Colonic mucosa (tissue), 4 donors: ENCODE measurements at regions not wholly inside any gene's neighbourhood (a gene's known extent, or its start where the extent isn't known, plus 50 kb on each side); places are given as distances from the start of the nearest gene placed in this dataset.
"Not testable (repeated sequence)": the region's sequence is repeated elsewhere in the genome, so short reads cannot be mapped to it uniquely, and the experiment has no call there.

Source experiments
- DNase-seq: peaks from one replicate; pipeline ENCODE4 v3.0.0-alpha.2; 2020
- H3K27ac ChIP-seq: fragments of 200-600 bp; one replicate; pipeline ENCODE4 v1.8.0; 2021
- H3K27me3 ChIP-seq: fragments of 200-600 bp; one replicate; pipeline ENCODE4 v1.8.0; 2021
- H3K36me3 ChIP-seq: fragments of 200-600 bp; one replicate; pipeline ENCODE4 v1.8.0; 2021
- H3K4me1 ChIP-seq: fragments of 200-600 bp; one replicate; pipeline ENCODE4 v1.8.0; 2021; ENCODE audit warnings: mild to moderate bottlenecking
- H3K4me3 ChIP-seq: fragments of 200-600 bp; one replicate; pipeline ENCODE4 v1.8.0; 2021
- H3K9ac ChIP-seq, 2 donors: one replicate each; pipeline ENCODE4 v1.7.0; 2013; ENCODE audit warnings: control low read depth in 2 of 2, low read depth in 2 of 2, low read length in 2 of 2
- H3K9me3 ChIP-seq: fragments of 200-600 bp; one replicate; pipeline ENCODE4 v1.8.0; 2021
- intact Hi-C: fragments of 100-400 bp; cut with DNase I; formaldehyde crosslinking; loops from one replicate; pipeline ENCODE4 v1.14.1; 2022
- TF ChIP-seq, protein P1 (sequence below): fragments of 200-600 bp; IDR thresholded peaks from one replicate; pipeline ENCODE4 v1.8.0; 2022; ENCODE audit warnings: antibody characterized with exemption, mild to moderate bottlenecking
- donor health status: healthy.
- donor health status: DM: no; HTN: no; CAD: no.
- donor health status: DM: no; HTN: no; CAD: no.

DNA sequence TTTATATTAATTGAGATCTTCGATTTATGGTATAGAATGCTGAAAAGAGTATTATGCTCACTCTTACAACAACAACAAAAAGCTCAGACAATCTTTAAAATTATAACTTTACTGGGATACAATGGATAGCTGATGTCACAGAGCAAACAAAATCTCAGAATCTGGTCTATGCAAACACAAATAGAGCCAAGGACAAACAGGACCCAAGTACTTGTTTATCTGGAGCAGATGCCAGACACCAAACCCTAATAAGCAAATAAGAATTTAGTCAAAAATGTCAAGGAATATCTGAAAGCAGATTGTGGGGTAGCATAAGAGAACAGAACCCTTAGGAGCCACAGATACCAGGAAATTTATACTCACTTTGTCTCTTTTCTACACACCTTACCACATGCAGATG is 302.2 kb downstream of the CGGBP1 start:
- no peak for DNase-seq
- H3K4me3 ChIP-seq, result no peak overlapping the region
- intact Hi-C loops, result no loop called here

DNA sequence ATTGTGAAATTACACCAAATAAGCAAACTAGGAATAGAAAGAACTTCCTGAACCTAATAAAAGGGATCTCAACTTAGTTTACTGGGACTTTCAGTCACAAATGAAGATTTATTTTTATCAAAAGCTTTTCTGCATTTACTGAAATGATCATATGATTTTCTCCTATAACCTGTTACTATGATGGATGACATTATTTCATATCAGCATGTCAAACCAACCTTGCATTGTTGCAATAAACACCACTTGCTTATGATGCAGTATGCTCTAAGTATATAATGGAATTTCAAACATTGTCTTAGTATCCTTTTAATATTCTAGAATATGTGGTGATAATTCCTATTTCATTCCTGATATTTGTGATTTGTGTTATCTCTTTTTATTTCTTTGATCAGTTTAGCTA is 303.0 kb downstream of the CGGBP1 start:
- Histone ChIP-seq H3K9me3 (peaks cover 2% of the 10 kb centered on the region), H3K4me3 (no peak overlapping the region), H3K27ac (no peak overlapping the region), H3K9ac (no peak overlapping the region), H3K27me3 (no peaks in the 10 kb centered on the region), H3K36me3 (no peaks in the 10 kb centered on the region), H3K4me1 (no peaks in the 10 kb centered on the region)
- intact Hi-C loops, result no loop called here
- TF ChIP-seq, protein P1, sequence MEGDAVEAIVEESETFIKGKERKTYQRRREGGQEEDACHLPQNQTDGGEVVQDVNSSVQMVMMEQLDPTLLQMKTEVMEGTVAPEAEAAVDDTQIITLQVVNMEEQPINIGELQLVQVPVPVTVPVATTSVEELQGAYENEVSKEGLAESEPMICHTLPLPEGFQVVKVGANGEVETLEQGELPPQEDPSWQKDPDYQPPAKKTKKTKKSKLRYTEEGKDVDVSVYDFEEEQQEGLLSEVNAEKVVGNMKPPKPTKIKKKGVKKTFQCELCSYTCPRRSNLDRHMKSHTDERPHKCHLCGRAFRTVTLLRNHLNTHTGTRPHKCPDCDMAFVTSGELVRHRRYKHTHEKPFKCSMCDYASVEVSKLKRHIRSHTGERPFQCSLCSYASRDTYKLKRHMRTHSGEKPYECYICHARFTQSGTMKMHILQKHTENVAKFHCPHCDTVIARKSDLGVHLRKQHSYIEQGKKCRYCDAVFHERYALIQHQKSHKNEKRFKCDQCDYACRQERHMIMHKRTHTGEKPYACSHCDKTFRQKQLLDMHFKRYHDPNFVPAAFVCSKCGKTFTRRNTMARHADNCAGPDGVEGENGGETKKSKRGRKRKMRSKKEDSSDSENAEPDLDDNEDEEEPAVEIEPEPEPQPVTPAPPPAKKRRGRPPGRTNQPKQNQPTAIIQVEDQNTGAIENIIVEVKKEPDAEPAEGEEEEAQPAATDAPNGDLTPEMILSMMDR, result no peak
- DNase-seq, result no peak

More for the DNA sequence above, 302.2 kb downstream of the CGGBP1 start:
- H3K4me1 ChIP-seq, result no peaks in the 10 kb centered on the region
- no peak overlapping the region for H3K27ac ChIP-seq
- no peaks in the 10 kb centered on the region for H3K36me3 ChIP-seq
- TF ChIP-seq, protein P1, result no peak
- H3K9ac ChIP-seq, result no peak overlapping the region
- H3K9me3 ChIP-seq, result peaks cover 2% of the 10 kb centered on the region
- no peaks in the 10 kb centered on the region for H3K27me3 ChIP-seq

DNA sequence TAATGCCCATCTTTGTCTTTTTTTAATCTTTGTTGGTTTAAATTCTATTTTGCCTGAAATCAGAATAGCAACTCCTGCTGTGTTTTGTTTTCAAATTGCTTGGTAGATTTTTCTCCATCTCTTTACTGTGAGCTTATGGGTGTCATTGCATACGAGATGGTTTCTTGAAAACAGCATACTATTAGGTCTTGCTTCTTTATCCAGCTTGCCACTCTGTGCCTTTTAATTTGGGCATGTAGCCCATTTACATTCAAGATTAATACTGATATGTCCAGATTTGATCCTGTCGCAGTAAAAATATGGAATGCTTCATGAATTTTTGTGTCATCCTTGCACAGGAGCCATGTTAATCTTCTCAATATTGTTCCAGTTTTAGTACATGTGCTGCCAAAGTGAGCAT is 316.6 kb downstream of the CGGBP1 start:
- no peaks in the 10 kb centered on the region for H3K4me1 ChIP-seq
- TF ChIP-seq, protein P1, result no peak
- H3K4me3 ChIP-seq, result no peak overlapping the region
- DNase-seq, result no peak
- no peaks in the 10 kb centered on the region for H3K36me3 ChIP-seq
- H3K27ac ChIP-seq, result no peak overlapping the region
- H3K9ac ChIP-seq, result no peak overlapping the region
- no peaks in the 10 kb centered on the region for H3K9me3 ChIP-seq
- H3K27me3 ChIP-seq, result no peaks in the 10 kb centered on the region
- intact Hi-C loops, result no loop called here

DNA sequence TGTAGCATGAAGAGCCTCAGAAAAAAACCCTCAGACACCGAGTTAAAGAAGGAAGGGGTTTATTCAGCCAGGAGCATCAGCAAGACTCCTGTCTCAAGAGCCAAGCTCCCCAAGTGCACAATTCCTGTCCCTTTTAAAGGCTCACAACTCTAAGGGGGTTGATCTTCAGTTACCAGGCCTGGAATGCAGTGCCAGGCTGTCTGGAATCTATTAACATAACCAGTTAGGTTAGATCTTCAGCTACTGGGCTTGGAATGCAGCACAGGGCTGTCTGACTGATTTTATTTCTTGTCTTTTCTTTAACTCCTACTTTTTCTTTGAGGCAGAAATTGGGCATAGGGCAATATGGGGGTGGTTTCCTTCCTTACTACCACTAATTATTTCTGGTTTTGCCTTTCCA is 317.9 kb downstream of the CGGBP1 start:
- H3K4me1 ChIP-seq, H3K4me3 ChIP-seq, H3K36me3 ChIP-seq, H3K27ac ChIP-seq, DNase-seq, H3K9me3 ChIP-seq, H3K27me3 ChIP-seq, intact Hi-C loops, H3K9ac ChIP-seq: not testable (repeated sequence)

DNA sequence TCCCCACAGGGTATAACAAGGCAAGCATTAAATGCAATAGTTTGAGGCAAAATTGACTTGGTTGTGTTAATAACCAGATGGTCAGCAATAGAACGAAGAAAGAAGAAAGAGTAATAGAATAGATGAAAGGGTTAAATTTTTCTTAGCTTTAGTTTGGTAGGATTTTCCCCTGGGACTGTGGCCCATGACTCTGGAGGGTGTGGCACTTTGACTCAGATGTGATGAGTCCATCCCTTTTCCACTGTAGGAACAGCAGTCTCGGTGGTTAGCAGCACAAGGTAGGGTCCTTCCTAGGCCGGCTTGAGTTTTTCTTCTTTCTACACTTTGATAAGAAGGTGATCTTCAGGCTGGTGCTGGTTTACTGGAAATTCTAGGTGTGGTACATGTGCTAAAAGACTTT is 321.0 kb downstream of the CGGBP1 start:
- H3K27ac ChIP-seq, intact Hi-C loops, H3K27me3 ChIP-seq, H3K9ac ChIP-seq, H3K4me1 ChIP-seq, DNase-seq, H3K36me3 ChIP-seq, H3K9me3 ChIP-seq, H3K4me3 ChIP-seq: not testable (repeated sequence)

DNA sequence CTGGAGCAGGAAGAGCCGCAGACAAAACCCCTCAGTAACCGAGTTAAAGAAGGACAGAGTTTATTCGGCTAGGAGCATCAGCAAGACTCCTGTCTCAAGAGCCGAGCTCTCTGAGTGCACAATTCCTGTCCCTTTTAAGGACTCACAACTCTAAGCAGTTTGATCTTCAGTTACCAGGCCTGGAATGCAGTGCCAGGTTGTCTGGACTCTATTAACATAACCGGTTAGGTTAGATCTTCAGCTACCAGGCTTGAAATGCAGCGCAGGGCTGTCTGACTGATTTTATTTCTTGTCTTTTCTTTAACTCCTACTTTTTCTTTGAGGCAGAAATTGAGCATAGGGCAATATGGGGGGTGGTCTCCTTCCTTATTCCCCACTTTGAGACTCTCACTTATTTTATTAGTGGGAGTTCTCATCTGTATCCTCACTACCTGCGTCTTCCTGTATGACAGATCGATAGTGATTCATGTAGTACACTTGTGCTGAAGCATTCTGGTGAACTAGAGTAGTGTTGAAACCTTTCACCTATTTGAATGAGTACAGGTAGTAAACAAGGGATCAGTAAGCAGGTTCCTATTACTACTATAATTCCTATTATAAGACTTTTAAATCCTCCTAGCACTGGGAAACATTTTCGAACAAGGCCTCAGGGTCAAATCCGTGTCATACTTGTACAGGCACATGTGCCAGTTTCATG is 325.0 kb downstream of the CGGBP1 start:
- no peaks in the 10 kb centered on the region for H3K9me3 ChIP-seq
- intact Hi-C loops, result no loop called here
- H3K36me3 ChIP-seq, result no peaks in the 10 kb centered on the region
- no peaks in the 10 kb centered on the region for H3K4me1 ChIP-seq
- no peak for DNase-seq
- no peaks in the 10 kb centered on the region for H3K27me3 ChIP-seq
- no peak overlapping the region for H3K4me3 ChIP-seq
- TF ChIP-seq, protein P1, result no peak
- H3K9ac ChIP-seq, result no peak overlapping the region
- no peak overlapping the region for H3K27ac ChIP-seq
